LNCaP clone FGC (cell line): ENCODE measurements at regions not wholly inside any gene's neighbourhood (a gene's known extent, or its start where the extent isn't known, plus 50 kb on each side); places are given as distances from the start of the nearest gene placed in this dataset.

ENCODE experiments used
- DNase-seq: peaks from one replicate; pipeline ENCODE4 v3.0.0-alpha.2; 2011; ENCODE audit warnings: low read depth
- H3K4me3 ChIP-seq: 2 replicates; pipeline ENCODE4 v1.5.1; 2011; ENCODE audit warnings: mild to moderate bottlenecking, low read depth, low read length, control low read depth
- TF ChIP-seq, protein P1 (sequence below): IDR thresholded peaks from 2 replicates; pipeline ENCODE4 v1.5.1; 2012; ENCODE audit warnings: mild to moderate bottlenecking; ENCODE audit not compliant: control insufficient read depth, insufficient read depth; ENCODE audit errors: extremely low read depth

GRCh38 chr4:3700223-3700622 lies 66.0 kb upstream of the ADRA2C start:
- H3K4me3 ChIP-seq = no peak overlapping the region
- DNase-seq = no peak
- TF ChIP-seq, protein P1, sequence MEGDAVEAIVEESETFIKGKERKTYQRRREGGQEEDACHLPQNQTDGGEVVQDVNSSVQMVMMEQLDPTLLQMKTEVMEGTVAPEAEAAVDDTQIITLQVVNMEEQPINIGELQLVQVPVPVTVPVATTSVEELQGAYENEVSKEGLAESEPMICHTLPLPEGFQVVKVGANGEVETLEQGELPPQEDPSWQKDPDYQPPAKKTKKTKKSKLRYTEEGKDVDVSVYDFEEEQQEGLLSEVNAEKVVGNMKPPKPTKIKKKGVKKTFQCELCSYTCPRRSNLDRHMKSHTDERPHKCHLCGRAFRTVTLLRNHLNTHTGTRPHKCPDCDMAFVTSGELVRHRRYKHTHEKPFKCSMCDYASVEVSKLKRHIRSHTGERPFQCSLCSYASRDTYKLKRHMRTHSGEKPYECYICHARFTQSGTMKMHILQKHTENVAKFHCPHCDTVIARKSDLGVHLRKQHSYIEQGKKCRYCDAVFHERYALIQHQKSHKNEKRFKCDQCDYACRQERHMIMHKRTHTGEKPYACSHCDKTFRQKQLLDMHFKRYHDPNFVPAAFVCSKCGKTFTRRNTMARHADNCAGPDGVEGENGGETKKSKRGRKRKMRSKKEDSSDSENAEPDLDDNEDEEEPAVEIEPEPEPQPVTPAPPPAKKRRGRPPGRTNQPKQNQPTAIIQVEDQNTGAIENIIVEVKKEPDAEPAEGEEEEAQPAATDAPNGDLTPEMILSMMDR = no peak

DNA sequence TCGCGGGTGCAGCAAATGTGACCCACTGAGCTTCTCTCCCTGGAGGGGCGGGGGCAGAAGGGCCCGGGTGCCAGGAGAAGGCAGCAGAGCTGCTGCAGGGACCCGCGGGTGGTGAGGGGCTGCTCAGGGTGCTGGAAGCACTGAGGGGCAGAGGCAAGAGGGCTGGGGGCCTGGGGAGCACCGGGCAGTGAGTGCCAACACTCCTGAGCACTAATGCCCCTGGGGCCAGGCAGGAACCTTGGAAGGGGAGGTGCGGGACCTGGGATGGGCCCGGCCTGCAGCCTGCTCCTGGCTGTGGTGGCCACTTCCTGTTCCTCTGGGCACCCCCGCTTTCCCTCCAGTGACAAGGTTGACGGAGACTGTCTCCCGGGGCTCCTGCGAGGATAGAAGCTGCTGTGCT lies 66.5 kb upstream of the ADRA2C start:
- TF ChIP-seq, protein P1 = no peak
- DNase-seq = no peak
- no peak overlapping the region for H3K4me3 ChIP-seq

GRCh38 chr4:3699261-3699660 lies 66.9 kb upstream of the ADRA2C start:
- TF ChIP-seq, protein P1 = no peak
- H3K4me3 ChIP-seq = no peak overlapping the region
- DNase-seq = no peak

DNA sequence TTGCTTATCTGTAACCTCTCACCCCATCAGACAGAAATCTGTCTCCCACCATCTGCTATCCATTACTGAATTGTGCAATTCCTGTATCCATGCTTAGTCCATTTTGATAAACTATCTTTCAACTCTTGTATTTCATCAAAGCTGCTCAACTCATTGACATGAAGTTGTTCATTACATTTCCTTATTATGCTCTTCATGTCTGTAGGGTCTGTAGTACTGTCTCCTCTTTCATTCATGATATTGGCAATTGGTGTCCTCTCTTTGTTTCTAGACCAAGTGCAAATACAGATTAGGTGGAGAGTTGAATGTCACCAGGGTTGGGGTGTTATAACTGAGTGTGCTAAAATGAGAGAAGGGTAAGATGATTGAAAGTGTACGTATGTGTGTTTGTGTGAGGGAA lies 69.2 kb upstream of the ADRA2C start:
- no peak overlapping the region for H3K4me3 ChIP-seq
- no peak for DNase-seq
- TF ChIP-seq, protein P1 = no peak

DNA sequence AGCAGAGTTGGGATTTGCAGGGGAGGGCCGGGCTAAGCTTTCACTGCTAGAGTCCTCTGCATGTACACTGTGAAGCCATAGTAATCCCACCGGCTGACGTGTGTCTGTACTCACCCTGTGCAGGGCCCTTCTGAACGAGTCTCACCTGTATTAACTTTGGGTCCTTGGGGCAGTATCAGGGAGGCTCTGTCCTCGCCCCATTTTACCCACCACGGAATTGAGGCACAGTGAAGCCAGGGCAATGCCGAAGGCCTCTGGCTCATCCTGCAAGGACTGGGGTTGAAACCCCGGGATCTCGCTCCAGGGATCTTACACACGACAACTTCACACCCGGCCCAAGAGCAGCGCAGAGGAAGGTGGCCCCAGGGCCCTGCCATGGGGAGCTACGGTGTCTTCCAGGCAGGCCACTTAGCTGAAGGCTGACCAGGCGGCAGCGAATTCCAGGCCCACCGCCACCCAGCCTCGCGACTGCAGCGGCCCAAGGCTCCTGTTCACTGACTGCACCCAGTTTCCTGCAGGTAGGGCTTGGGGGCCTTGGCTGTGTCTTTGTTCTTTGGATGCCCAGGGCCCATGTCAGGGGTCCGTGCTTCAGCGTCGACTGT lies 75.5 kb upstream of the ADRA2C start:
- DNase-seq = no peak
- no peak overlapping the region for H3K4me3 ChIP-seq
- TF ChIP-seq, protein P1 = no peak

DNA sequence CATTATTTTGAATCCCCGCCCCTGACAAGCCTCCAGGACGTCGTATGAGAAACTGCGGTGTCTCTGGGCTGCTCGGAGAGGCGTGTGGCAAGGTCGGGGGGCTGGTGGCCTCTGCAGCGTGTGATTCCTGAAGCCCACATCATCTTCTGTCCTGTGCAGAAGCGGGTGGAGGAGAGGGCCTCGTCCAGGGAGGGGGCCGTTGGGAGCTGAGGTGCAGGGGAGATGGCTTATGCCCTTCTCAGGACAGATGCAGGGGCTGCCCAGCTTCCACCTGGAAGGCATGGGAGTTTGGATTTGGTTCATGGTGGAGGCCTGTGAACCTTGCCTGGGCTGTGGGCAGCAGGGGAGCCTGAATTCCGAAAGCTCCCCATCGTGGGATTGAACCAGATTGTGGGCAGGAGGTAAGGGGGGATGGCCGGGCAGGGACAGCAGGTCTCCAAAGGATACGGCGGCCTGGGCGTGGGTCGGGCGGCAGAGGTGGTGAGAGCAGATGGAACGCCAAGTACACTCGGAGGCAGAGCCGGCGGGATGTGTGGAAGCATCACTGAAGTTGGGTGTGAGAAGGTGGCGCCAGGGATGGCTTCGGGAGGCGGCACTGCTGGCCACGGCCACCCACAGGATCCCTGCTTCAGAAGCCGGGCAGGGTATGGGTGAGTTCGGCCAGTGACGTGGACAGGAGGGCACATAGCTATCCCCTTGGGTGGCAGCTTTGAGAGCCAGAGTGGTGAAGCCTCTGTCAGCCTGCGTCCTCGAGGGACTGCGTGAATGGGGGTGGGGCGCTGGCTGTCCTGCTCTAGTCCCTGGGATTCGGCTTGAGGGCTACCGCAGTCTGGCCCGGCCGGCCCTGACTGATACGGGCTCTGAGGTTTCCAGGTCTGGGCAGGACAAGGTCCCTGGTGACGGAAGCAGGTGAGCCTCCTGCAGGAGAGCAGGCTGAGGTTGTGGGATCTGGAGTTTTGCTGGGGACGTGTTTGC lies 76.3 kb upstream of the ADRA2C start:
- DNase-seq = no peak
- TF ChIP-seq, protein P1 = no peak
- no peak overlapping the region for H3K4me3 ChIP-seq
